ENCODE measurements at regions not wholly inside any gene's neighbourhood (a gene's known extent, or its start where the extent isn't known, plus 50 kb on each side); places are given as distances from the start of the nearest gene placed in this dataset.

DNA sequence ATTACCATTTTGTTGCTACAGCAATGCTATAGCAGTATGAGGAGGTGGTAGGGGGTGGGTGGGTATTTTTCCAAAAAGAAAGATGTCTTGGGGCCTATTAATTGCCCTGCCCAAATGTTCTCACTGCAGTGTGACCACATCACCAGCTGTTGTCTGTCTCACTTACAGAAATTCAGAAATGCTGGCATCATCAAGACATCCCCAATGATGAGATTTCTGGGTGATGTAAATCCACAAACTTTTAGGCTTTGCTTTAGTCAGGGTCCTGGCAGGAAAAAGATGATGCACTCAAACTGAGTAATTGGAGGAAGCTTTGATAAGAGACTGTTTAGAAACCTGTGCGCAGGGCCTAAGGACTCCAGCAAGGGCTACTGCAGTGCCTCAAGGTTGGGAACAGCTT, 56.2 kb upstream of the OPN4 start:
- TF ChIP-seq, protein P1, sequence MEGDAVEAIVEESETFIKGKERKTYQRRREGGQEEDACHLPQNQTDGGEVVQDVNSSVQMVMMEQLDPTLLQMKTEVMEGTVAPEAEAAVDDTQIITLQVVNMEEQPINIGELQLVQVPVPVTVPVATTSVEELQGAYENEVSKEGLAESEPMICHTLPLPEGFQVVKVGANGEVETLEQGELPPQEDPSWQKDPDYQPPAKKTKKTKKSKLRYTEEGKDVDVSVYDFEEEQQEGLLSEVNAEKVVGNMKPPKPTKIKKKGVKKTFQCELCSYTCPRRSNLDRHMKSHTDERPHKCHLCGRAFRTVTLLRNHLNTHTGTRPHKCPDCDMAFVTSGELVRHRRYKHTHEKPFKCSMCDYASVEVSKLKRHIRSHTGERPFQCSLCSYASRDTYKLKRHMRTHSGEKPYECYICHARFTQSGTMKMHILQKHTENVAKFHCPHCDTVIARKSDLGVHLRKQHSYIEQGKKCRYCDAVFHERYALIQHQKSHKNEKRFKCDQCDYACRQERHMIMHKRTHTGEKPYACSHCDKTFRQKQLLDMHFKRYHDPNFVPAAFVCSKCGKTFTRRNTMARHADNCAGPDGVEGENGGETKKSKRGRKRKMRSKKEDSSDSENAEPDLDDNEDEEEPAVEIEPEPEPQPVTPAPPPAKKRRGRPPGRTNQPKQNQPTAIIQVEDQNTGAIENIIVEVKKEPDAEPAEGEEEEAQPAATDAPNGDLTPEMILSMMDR (IDR thresholded peaks at IDR 0.05), result no peak
- Histone ChIP-seq H3K36me3 (no peaks in the 10 kb centered on the region), H3K4me1 (no peaks in the 10 kb centered on the region), H3K4me3 (no peak overlapping the region), H3K9ac (ENCODE audit: low read depth in 2 of 2, low read length in 2 of 2) (no peak overlapping the region), H3K27me3 (no peaks in the 10 kb centered on the region), H3K27ac (no peak overlapping the region), H3K9me3 (no peaks in the 10 kb centered on the region)
- intact Hi-C loops (cut with DNase I), result no loop called here
- no peak for DNase-seq

DNA sequence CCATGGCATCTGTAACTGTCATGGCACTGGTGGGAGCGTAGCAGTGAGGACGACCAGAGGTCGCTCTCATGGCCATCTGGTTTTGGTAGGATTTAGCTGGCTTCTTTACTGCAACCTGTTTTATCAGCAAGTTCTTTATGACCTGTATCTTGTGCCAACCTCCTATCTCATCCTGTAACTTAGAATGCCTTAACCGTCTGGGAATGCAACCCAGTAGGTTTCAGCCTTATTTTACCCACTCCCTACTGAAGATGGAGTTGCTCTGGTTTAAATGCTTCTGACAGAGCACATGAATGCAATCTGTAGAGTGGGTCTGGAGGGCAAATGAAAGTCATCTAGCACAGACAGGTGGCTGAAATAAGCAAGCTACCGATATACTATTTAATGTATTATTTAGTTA, 55.3 kb upstream of the OPN4 start:
- intact Hi-C loops (cut with DNase I), result no loop called here

DNA sequence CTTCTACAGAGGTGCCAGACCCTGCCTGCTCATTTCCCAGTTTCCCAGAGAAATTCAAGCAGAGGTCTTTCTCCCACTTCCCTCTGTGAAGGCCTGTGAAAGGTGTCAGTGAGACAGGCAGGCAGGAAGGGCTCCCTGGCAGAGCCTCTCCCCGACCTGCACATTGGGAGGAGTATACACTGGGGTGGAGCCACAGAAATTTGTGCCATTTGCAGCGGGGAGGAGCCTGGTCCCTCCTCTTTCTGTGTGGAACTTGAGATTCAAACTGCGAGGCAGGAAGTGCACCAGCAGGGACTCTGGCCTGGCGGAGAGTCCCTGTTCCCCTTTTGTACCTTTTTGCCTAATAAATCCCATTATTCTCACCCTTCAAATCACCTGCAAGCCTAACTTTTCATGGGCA, 54.6 kb upstream of the OPN4 start:
- no peaks in the 10 kb centered on the region for H3K27me3 ChIP-seq
- intact Hi-C loops (cut with DNase I), result no loop called here
- no peaks in the 10 kb centered on the region for H3K36me3 ChIP-seq
- no peaks in the 10 kb centered on the region for H3K4me1 ChIP-seq
- H3K9ac ChIP-seq (ENCODE audit: low read depth in 2 of 2, low read length in 2 of 2), result no peak overlapping the region
- TF ChIP-seq, protein P1 (IDR thresholded peaks at IDR 0.05), result no peak
- H3K27ac ChIP-seq, result peak overlapping the region; percentile 24
- no peaks in the 10 kb centered on the region for H3K9me3 ChIP-seq
- peak; percentile 84 for DNase-seq
- H3K4me3 ChIP-seq, result no peak overlapping the region

More for the DNA sequence above, 55.3 kb upstream of the OPN4 start:
- Histone ChIP-seq H3K36me3 (no peaks in the 10 kb centered on the region), H3K27me3 (no peaks in the 10 kb centered on the region), H3K27ac (peak overlapping the region; percentile 24), H3K4me3 (no peak overlapping the region), H3K9me3 (no peaks in the 10 kb centered on the region), H3K9ac (ENCODE audit: low read depth in 2 of 2, low read length in 2 of 2) (no peak overlapping the region), H3K4me1 (no peaks in the 10 kb centered on the region)
- TF ChIP-seq, protein P1 (IDR thresholded peaks at IDR 0.05), result no peak
- DNase-seq, result no peak

DNA sequence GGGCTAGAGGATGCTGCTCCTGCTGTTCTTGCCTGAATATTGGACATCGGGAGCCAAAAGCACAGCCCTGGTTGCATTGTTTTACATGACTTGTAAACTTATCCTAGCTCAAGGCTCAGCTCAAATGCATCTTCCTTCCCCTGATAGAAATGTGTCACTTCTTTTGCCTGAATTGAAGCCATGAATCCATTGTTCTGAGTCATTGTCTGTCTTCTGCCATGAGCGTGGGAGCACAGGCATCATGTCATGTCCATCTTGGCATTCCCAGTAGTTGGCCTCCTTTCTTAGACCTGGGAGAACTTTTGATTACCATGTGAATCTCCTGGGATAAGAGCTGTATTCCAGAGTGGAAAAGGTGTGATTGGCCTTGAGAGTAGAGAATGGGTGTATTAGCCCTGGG, 54.1 kb upstream of the OPN4 start:
- no peak overlapping the region for H3K27ac ChIP-seq
- H3K4me3 ChIP-seq, result no peak overlapping the region
- H3K9me3 ChIP-seq, result no peaks in the 10 kb centered on the region
- no peaks in the 10 kb centered on the region for H3K4me1 ChIP-seq
- TF ChIP-seq, protein P1 (IDR thresholded peaks at IDR 0.05), result no peak
- intact Hi-C loops (cut with DNase I), result no loop called here
- no peak for DNase-seq
- no peaks in the 10 kb centered on the region for H3K27me3 ChIP-seq
- H3K36me3 ChIP-seq, result no peaks in the 10 kb centered on the region
- no peak overlapping the region for H3K9ac ChIP-seq (ENCODE audit: low read depth in 2 of 2, low read length in 2 of 2)

DNA sequence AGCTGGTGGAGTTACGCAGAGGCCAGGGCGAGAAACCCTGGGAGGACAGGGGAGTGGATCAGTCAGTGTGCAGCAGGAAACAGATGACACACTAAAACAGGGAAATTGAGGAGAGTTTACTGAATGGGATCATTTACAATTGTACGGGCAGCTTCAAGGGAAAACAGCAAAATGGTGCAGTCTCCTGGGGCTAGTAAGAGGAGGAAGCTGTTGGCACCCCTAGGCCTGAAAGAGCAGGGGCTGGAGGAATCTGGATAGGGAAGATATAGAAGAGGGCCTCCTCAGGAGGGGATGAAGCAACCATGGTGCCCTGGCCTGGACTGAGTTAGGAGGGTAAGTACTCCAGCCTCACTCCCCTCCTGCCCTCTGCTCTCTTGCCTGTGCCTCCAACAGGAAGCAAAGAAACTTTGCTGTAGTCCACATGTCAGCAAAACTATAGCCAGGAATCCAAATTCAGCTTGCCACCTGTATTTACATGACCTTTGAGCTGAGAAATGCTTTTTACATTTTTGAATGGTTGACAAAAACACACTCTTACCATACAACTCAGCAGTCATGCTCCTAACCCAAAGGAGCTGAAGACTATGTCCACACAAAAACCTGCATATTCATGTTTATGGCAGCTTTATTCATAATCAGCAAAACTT, 52.3 kb upstream of the OPN4 start:
- no peak overlapping the region for H3K9ac ChIP-seq (ENCODE audit: low read depth in 2 of 2, low read length in 2 of 2)
- H3K4me1 ChIP-seq, result no peaks in the 10 kb centered on the region
- no peaks in the 10 kb centered on the region for H3K9me3 ChIP-seq
- intact Hi-C loops (cut with DNase I), result no loop called here
- no peak overlapping the region for H3K27ac ChIP-seq
- TF ChIP-seq, protein P1 (IDR thresholded peaks at IDR 0.05), result no peak
- H3K4me3 ChIP-seq, result no peak overlapping the region
- no peaks in the 10 kb centered on the region for H3K27me3 ChIP-seq
- no peak for DNase-seq
- no peaks in the 10 kb centered on the region for H3K36me3 ChIP-seq
